GM19467 (cell line): ENCODE measurements at regions not wholly inside any gene's neighbourhood (a gene's known extent, or its start where the extent isn't known, plus 50 kb on each side); places are given as distances from the start of the nearest gene placed in this dataset.

Experiments used
- ATAC-seq: cut with Tn5 transposase; IDR thresholded peaks from one replicate; pipeline ENCODE4 v1.9.1; 2021; ENCODE audit warnings: mild to moderate bottlenecking, moderate library complexity; ENCODE audit not compliant: unreplicated experiment

GRCh38 chr7:46744957-46745706 is 824.1 kb upstream of the IGFBP3 start:
- ATAC-seq: no peak

- ATAC-seq: no peak
Observed at GRCh38 chr7:46742601-46743000, 821.5 kb upstream of the IGFBP3 start.

GRCh38 chr7:46741938-46742540 is 821.0 kb upstream of the IGFBP3 start:
- no peak for ATAC-seq

GRCh38 chr7:46741181-46741580 is 820.1 kb upstream of the IGFBP3 start:
- no peak for ATAC-seq

GRCh38 chr7:46739518-46740234 is 818.6 kb upstream of the IGFBP3 start:
- ATAC-seq: no peak

- ATAC-seq: no peak
Observed at GRCh38 chr7:46738796-46739195, 817.7 kb upstream of the IGFBP3 start.

GRCh38 chr7:46738165-46738564 is 817.1 kb upstream of the IGFBP3 start:
- no peak for ATAC-seq

- no peak for ATAC-seq
Observed at GRCh38 chr7:46725838-46726237, 804.8 kb upstream of the IGFBP3 start.

GRCh38 chr7:46725136-46725535 is 804.1 kb upstream of the IGFBP3 start:
- ATAC-seq: no peak

GRCh38 chr7:46723742-46724141 is 802.7 kb upstream of the IGFBP3 start:
- no peak for ATAC-seq

GRCh38 chr7:46723003-46723402 is 801.9 kb upstream of the IGFBP3 start:
- ATAC-seq: no peak

GRCh38 chr7:46720761-46721160 is 799.7 kb upstream of the IGFBP3 start:
- no peak for ATAC-seq

GRCh38 chr7:46719616-46720015 is 798.5 kb upstream of the IGFBP3 start:
- ATAC-seq: no peak

GRCh38 chr7:46716926-46717325 is 795.9 kb upstream of the IGFBP3 start:
- no peak for ATAC-seq

GRCh38 chr7:46715579-46715978 is 794.5 kb upstream of the IGFBP3 start:
- no peak for ATAC-seq

- no peak for ATAC-seq
Observed at GRCh38 chr7:46714904-46715303, 793.8 kb upstream of the IGFBP3 start.

GRCh38 chr7:46713868-46714596 is 793.0 kb upstream of the IGFBP3 start:
- ATAC-seq: no peak

- no peak for ATAC-seq
Observed at GRCh38 chr7:46710927-46711326, 789.9 kb upstream of the IGFBP3 start.

- ATAC-seq: no peak
Observed at GRCh38 chr7:46707973-46708372, 786.9 kb upstream of the IGFBP3 start.

- ATAC-seq: no peak
Observed at GRCh38 chr7:46705386-46706255, 784.5 kb upstream of the IGFBP3 start.
